Activated CD4-positive, alpha-beta T cell treated with anti-CD3 and anti-CD28 coated beads, Interleukin-2, amount 10 ng/mL, durations not matched to agents 24 days and 14 days (primary cell): ENCODE measurements at regions not wholly inside any gene's neighbourhood (a gene's known extent, or its start where the extent isn't known, plus 50 kb on each side); places are given as distances from the start of the nearest gene placed in this dataset.
"Not testable (repeated sequence)": the region's sequence is repeated elsewhere in the genome, so short reads cannot be mapped to it uniquely, and the experiment has no call there.

ENCODE experiments used
- DNase-seq: peaks from one replicate; pipeline ENCODE4 v3.0.0; 2022
- H3K27ac Mint-ChIP-seq: one replicate; pipeline ENCODE4 v1.8.0; 2022; ENCODE audit warnings: mild to moderate bottlenecking, mixed read lengths
- H3K27me3 Mint-ChIP-seq: one replicate; pipeline ENCODE4 v1.8.0; 2022; ENCODE audit warnings: mixed read lengths
- H3K36me3 Mint-ChIP-seq: one replicate; pipeline ENCODE4 v1.8.0; 2022; ENCODE audit warnings: low read depth, mild to moderate bottlenecking, mixed read lengths
- H3K4me1 Mint-ChIP-seq: one replicate; pipeline ENCODE4 v1.8.0; 2021; ENCODE audit warnings: mixed read lengths
- H3K4me3 Mint-ChIP-seq: one replicate; pipeline ENCODE4 v1.8.0; 2022; ENCODE audit warnings: mild to moderate bottlenecking, moderate library complexity, mixed read lengths
- H3K9me3 Mint-ChIP-seq: one replicate; pipeline ENCODE4 v1.8.0; 2021; ENCODE audit warnings: mixed read lengths
- intact Hi-C: fragments of 100-400 bp; cut with micrococcal nuclease; formaldehyde crosslinking; loops from one replicate; pipeline ENCODE4 v1.15.1; 2023

DNA sequence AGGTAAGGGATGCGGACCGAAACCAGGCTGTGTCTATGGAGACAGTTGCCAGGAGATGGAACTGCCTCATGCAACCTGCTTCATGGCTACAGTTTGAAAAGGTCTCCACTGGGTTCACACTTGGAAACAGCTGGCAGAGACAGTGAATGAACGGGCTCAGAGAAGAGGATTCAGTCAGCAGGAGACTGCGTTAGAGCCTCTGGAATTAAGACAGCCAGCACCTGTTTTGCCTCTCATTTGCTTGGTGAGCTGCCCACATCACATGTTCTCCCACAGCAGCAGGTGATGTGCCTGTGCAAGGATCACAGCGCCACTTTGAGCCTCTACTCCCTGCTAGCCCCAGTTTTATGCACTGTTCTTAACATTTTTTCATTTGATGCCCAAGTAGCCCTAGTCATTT is 321.0 kb downstream of the PLPP3 start:
- no peaks in the 10 kb centered on the region for H3K36me3 Mint-ChIP-seq
- H3K27ac Mint-ChIP-seq: no peak overlapping the region
- no peak for DNase-seq
- H3K4me3 Mint-ChIP-seq: no peak overlapping the region
- no peaks in the 10 kb centered on the region for H3K4me1 Mint-ChIP-seq
- no peaks in the 10 kb centered on the region for H3K9me3 Mint-ChIP-seq
- H3K27me3 Mint-ChIP-seq: no peaks in the 10 kb centered on the region
- intact Hi-C loops: no loop called here

DNA sequence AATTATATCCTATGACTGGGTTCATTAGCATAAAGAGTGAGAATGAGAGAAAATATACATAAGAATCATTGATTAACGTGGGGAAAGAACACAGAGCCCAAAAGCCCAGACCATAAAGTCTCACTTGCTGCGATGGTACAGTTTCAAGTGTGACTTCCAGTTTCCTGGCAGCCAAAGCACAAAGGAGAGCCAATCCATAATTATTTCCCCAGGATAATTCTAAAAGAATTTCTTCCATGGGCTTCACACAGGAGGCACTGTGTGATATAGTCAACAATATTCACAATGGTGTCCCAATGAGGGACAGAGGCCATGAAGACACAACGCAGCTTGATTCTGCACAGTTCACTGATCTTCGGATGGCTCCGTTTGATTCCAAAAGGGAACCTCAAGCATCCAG is 321.6 kb downstream of the PLPP3 start:
- H3K27me3 Mint-ChIP-seq: no peaks in the 10 kb centered on the region
- DNase-seq: no peak
- no peaks in the 10 kb centered on the region for H3K36me3 Mint-ChIP-seq
- no peak overlapping the region for H3K27ac Mint-ChIP-seq
- no peaks in the 10 kb centered on the region for H3K4me1 Mint-ChIP-seq
- no peaks in the 10 kb centered on the region for H3K9me3 Mint-ChIP-seq
- intact Hi-C loops: no loop called here
- no peak overlapping the region for H3K4me3 Mint-ChIP-seq

DNA sequence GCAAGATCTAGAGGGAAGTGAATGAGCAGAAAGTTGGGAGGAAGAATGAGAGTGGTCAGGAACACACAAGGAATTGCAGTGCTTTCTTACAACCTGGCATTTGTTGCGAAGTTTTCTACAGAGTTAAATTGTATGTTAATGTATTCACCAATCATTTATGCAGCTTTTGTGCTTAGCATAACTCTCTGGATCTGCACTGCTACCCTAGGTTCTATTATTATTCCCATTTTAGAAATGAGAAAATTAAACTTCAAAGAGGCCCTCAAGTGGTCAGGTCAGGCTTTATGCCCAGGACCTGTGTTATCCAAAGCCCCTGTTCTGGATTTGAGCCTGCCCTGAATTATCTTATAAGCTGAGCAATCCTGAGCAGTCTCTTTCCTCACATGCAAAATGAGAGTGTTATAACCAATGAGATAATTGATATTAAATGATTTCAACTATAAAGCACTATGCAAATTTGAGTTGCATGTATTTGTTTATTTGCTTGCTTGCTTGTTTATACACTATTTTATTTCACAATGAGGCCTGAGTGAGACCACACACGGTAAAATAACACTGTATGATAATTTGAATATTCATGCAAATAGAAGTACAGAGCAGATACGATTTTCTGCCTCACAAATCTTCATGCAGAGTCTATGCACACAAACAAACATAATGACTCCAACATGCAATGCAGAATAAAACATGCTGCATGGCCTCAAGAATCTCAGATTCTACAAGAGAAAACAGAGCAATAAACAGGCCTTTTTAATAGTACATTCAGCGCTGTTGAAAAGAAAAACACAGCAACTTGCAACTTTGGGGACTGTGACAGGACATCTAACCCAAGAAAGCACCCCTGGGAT is 323.0 kb downstream of the PLPP3 start:
- Mint-ChIP-seq H3K27ac (no peak overlapping the region), H3K9me3 (no peaks in the 10 kb centered on the region), H3K36me3 (no peaks in the 10 kb centered on the region), H3K4me1 (no peaks in the 10 kb centered on the region), H3K27me3 (no peaks in the 10 kb centered on the region), H3K4me3 (no peak overlapping the region)
- intact Hi-C loops: no loop called here
- DNase-seq: no peak

DNA sequence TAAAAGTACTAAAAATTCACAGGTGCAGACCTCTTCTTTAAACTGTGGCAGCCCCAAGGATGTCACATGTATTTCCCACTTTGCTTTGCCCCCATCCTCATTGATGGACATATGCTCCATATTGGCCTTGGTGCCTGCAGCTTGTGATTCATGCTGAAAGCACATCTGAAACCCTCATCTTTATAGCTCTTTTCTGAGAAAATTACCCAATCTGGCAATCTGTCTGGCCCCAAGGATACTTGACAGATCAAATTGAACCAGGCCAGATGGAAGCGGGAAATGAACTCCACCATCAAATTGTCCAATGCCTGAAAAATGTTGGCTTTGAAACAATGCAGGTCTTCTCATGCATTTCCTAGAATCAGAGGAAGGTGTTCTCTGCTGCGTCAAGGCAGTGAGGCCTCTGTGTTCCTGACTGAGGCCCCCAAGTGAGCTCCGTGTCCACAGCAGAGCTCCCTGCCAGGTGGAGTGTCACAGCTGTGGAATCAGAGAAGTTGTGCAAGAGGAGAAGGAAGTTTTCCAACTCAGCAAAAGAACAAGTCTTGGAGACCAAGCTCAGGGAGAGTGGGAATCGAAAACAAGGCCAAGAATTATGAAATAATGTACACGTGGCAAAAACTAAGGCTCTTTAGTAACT is 323.7 kb downstream of the PLPP3 start:
- Mint-ChIP-seq H3K27ac (no peak overlapping the region), H3K4me3 (no peak overlapping the region), H3K36me3 (no peaks in the 10 kb centered on the region), H3K27me3 (no peaks in the 10 kb centered on the region), H3K4me1 (no peaks in the 10 kb centered on the region), H3K9me3 (no peaks in the 10 kb centered on the region)
- intact Hi-C loops: no loop called here
- DNase-seq: no peak

DNA sequence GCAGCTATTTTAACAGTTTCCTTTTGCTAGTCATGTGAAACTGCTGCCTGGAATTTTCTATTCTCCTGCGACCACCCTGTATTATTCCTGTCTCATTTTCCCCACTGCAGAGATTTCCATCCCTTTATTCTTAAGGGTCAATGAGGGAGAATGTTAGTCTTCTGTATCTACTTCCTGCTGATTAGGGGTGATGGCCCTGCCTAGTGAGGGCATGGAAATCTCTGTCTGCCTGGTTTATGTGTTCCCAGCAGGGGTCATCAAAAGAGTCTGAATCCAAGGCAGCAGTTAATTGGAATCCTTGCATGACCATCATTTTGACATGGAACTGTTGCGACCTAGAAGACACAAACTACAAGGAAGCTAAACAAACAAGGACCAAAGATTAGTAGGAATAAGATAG is 325.2 kb downstream of the PLPP3 start:
- Mint-ChIP-seq H3K36me3 (no peaks in the 10 kb centered on the region), H3K4me3 (no peak overlapping the region), H3K27me3 (no peaks in the 10 kb centered on the region), H3K9me3 (no peaks in the 10 kb centered on the region), H3K27ac (no peak overlapping the region), H3K4me1 (no peaks in the 10 kb centered on the region)
- no peak for DNase-seq
- intact Hi-C loops: no loop called here

DNA sequence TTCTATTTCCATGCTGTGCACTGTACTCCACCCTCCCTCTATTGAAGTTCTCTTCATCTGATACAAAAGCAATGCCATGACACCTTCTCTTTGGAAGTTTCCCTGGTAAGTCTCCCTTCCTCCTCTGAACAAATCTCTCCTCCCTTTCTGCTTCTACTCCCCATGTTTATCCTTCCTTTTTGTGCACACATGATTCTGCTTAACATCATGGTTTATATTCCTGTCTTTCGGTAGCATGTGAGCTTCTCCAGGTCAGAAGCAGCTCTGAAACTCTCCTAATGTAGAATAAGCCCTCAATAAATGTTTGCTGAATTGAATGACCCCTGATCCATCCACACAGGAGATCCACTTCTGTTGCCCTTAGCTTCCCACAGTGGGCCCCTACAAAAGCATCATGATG is 328.6 kb downstream of the PLPP3 start:
- intact Hi-C loops: no loop called here
- no peak for DNase-seq
- Mint-ChIP-seq H3K36me3 (no peaks in the 10 kb centered on the region), H3K27me3 (no peaks in the 10 kb centered on the region), H3K4me1 (no peaks in the 10 kb centered on the region), H3K27ac (no peak overlapping the region), H3K4me3 (no peak overlapping the region), H3K9me3 (no peaks in the 10 kb centered on the region)

DNA sequence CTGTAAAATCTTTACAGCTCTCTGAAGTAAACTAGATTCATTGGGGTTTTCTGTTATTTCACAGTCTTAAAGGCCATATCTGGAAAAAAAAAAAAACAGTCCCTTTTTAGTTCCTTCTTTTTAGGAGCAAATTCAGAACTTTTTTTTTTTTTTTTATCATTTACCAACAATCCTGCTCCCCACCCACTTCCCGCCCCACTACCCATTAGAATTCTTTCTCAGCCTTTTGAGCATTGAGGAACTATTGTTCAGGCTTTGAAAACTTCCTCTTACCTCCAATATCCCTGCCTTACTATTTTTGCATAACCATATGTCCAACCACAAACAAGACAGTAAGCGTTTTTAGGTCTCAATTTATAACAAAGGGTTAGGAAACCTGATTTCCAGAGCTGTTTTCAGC is 330.1 kb downstream of the PLPP3 start:
- Mint-ChIP-seq H3K36me3 (no peaks in the 10 kb centered on the region), H3K27ac (no peak overlapping the region), H3K9me3 (no peaks in the 10 kb centered on the region), H3K27me3 (no peaks in the 10 kb centered on the region), H3K4me3 (no peak overlapping the region), H3K4me1 (no peaks in the 10 kb centered on the region)
- intact Hi-C loops: no loop called here
- no peak for DNase-seq

DNA sequence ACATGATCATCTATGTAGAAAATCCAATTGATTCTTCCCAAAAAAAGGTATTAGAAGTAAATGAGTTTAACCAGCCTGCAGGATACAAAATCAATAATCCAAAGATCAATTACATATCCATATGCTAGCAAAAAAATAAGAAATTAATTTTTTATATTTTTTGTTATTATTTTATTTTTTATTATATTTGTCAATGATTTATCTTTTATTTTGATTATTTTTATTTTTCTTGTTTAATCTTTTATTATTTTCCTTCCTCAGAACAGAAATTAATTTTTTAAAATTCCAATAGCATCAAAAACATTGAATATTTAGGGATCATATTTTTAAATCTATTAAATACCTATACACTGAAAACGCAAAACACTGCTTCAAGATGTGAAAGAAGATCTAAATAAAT is 331.2 kb downstream of the PLPP3 start:
- no peaks in the 10 kb centered on the region for H3K36me3 Mint-ChIP-seq
- DNase-seq: no peak
- no peaks in the 10 kb centered on the region for H3K4me1 Mint-ChIP-seq
- intact Hi-C loops: no loop called here
- no peaks in the 10 kb centered on the region for H3K9me3 Mint-ChIP-seq
- H3K27ac Mint-ChIP-seq: no peak overlapping the region
- no peak overlapping the region for H3K4me3 Mint-ChIP-seq
- no peaks in the 10 kb centered on the region for H3K27me3 Mint-ChIP-seq

DNA sequence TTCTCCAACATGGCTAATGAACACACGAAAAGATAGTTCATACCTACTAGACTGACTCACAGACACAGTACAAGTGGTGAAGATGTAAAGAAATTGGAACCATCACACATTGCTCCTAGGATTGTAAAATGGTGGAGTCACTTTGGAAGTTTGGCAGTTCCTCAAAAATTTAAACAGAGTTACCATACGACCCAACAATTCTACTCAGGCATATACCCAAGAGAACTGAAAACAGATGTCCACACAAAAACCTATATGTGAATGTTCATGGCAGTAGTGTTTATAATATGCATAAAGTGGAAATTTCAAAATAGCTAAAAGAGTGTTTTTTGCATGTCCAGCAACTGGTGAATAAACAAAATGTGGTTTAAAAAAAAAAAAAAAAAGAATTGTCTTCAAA is 332.6 kb downstream of the PLPP3 start:
- DNase-seq, H3K4me3 Mint-ChIP-seq, H3K27me3 Mint-ChIP-seq, H3K4me1 Mint-ChIP-seq, H3K27ac Mint-ChIP-seq, intact Hi-C loops, H3K9me3 Mint-ChIP-seq, H3K36me3 Mint-ChIP-seq: not testable (repeated sequence)

DNA sequence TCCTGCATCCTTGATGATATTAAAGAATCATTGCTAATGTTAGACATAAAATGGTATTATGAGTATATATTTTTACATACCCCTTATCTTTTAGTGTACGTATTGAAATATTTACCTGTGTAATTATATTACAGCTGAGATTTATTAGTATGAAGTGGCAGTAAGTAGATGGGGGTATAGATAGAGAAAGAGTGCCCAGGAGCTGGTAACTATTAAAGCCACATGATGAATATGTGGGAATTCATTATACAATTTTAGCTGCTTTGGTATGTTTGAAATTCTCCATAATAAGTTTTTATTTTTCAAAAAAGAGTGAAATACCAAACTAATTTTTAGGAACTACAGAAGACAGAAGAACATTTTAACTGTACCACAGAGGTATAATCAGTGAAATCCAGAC is 339.0 kb downstream of the PLPP3 start:
- Mint-ChIP-seq H3K4me1 (no peaks in the 10 kb centered on the region), H3K4me3 (no peak overlapping the region), H3K9me3 (peaks cover 6% of the 10 kb centered on the region), H3K27me3 (no peaks in the 10 kb centered on the region), H3K36me3 (no peaks in the 10 kb centered on the region), H3K27ac (no peak overlapping the region)
- intact Hi-C loops: no loop called here
- no peak for DNase-seq

DNA sequence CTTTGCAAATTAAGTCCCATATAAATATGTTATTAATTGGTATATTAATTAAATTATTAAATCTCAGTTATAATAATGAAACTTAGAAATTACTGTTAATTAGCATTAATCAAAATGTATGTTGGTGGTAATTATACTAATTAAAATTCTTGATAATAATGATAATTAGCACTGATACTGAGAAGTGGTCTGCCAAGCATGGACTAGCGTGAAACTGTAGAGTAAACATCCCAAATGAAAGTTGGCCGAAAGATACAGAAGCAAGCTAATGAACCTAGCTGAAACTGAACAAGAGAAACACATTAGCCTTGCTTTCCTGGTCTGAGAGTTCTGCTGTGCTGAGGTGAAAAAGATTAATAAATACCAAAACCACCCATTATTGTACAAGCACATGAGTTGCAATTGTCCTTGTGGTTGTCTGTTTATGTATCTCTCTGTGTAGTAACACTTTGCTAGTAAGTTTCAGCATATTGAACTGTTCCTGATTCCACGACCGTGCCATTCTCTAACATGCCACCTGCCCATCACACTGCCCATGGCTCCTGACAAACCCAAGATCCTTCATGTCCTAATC is 341.8 kb downstream of the PLPP3 start:
- Mint-ChIP-seq H3K27me3 (no peaks in the 10 kb centered on the region), H3K4me3 (no peak overlapping the region), H3K4me1 (no peaks in the 10 kb centered on the region), H3K9me3 (peaks cover 8% of the 10 kb centered on the region), H3K36me3 (no peaks in the 10 kb centered on the region), H3K27ac (no peak overlapping the region)
- intact Hi-C loops: no loop called here
- no peak for DNase-seq

DNA sequence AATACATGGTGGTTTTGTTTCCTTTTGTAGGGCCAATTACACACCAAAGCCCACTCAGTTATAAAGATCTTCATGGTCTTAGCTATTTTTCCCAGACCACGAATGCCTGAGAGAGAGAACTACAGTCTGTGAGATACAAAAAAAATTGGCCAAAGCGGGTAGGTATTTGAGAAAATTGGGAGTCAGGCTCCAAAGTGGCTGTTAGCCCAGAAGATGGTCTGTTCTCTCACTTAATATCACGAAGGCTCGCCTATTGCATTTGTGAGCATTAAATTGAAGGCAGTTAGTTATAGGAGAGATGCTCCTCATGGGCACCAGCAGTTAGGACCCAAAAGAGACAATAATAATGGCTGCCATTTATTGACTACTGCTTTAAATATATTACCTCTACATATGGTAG is 342.7 kb downstream of the PLPP3 start:
- no peak overlapping the region for H3K27ac Mint-ChIP-seq
- intact Hi-C loops: no loop called here
- no peak overlapping the region for H3K4me3 Mint-ChIP-seq
- no peaks in the 10 kb centered on the region for H3K36me3 Mint-ChIP-seq
- H3K4me1 Mint-ChIP-seq: no peaks in the 10 kb centered on the region
- H3K9me3 Mint-ChIP-seq: peaks cover 7% of the 10 kb centered on the region
- H3K27me3 Mint-ChIP-seq: no peaks in the 10 kb centered on the region
- DNase-seq: no peak

DNA sequence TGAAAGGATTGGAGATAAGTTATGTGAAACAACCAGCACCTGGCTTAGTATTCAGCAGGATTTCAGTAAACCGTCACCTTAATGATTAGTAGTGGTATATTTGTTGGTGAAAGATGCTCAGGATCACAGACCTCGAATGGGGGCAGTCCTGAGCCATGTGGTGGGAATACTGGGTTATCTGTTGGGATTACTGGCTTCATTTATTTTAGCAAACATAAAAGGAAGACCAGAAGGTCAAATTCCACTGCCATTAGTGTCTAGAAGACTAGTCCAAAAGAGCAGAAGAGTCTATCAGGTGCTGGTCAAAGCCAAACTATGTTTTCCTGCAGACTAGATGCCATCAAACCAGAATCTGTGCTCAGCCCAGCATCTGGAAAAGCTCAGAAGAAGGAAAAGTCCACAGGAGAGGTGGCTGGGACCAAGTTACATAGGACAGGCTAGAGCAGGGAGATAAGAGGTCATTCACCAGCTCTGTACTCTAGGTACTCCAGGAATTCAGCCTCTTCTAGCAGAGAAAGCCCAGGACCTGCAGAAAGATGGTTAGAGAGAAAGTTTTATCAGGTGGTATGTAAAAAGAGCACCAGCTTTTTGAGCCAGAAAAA is 343.4 kb downstream of the PLPP3 start:
- H3K27me3 Mint-ChIP-seq: no peaks in the 10 kb centered on the region
- no peak for DNase-seq
- no peaks in the 10 kb centered on the region for H3K36me3 Mint-ChIP-seq
- H3K9me3 Mint-ChIP-seq: peaks cover 7% of the 10 kb centered on the region
- H3K4me1 Mint-ChIP-seq: no peaks in the 10 kb centered on the region
- no peak overlapping the region for H3K4me3 Mint-ChIP-seq
- intact Hi-C loops: no loop called here
- no peak overlapping the region for H3K27ac Mint-ChIP-seq

DNA sequence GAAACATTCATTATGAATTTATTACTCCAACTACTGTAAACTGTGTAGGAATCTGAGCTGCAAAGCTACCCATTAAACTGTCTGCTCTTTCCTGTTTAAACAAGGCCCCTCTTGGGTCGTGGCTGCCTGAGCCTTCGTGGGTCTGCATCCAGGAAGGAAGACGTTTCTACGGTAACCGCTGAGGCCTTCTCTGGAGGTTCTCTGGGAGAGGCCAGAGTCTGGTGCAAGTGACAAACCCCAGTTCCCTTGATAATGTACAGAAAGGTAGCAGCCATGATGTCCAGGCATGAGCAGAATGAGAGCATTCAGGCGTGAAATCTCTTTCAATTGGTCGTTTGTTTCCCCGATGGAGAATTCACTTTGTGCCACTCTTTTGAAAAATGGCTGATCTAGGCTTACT is 350.2 kb downstream of the PLPP3 start:
- H3K27me3 Mint-ChIP-seq: no peaks in the 10 kb centered on the region
- H3K4me1 Mint-ChIP-seq: no peaks in the 10 kb centered on the region
- intact Hi-C loops: no loop called here
- H3K4me3 Mint-ChIP-seq: no peak overlapping the region
- DNase-seq: no peak
- H3K36me3 Mint-ChIP-seq: no peaks in the 10 kb centered on the region
- no peak overlapping the region for H3K27ac Mint-ChIP-seq
- H3K9me3 Mint-ChIP-seq: no peaks in the 10 kb centered on the region
